COLO668 (cell line): ENCODE measurements at regions not wholly inside any gene's neighbourhood (a gene's known extent, or its start where the extent isn't known, plus 50 kb on each side); places are given as distances from the start of the nearest gene placed in this dataset.
"Not testable (repeated sequence)": the region's sequence is repeated elsewhere in the genome, so short reads cannot be mapped to it uniquely, and the experiment has no call there.

Source experiments
- DNase-seq: peaks from one replicate; lab custom pipeline; 2025; ENCODE audit not compliant: unreplicated experiment; lab: John Stamatoyannopoulos, UW

DNA sequence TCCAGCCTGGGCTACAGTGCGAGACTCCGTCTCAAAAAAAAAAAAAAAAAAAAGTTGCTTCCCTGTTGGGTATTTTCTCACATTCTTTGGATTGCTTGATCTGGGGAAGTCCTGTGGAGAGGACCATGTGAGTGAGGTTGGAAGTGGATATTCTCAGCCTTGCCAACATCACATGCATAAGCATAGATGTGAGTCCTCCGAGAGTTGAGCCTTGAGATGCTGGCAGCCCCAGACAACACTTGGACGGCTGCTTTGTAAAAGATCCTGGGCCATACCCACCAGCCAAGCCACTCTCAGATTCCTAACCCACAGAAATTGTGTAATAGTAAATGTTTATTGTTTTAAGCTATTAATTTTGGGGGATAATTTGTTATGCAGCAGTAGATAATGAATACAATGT, 1570.0 kb upstream of the GOT2 start:
- DNase-seq, result no peak

- no peak for DNase-seq
Measured at GRCh38 chr16:60302676-60303075, 1568.6 kb upstream of the GOT2 start.

DNA sequence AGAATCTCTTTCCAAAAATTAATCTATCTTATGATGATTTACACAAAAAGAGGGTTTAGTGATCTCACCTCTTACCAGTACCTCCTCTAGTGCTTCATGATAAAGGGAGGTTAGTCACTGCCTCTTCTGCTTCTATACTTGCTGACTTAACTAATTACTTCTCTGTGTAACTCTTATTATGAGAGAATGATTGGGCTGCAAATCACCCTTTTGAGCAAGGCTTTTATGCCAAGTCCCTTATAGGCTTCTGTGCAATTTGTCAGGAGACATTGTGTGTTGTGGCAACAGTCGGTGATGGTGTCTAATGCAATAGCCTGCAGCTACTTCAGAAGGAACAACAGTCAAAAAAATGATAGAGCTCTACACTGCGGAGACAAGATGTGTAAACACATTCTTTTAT, 1568.1 kb upstream of the GOT2 start:
- DNase-seq, result no peak

DNA sequence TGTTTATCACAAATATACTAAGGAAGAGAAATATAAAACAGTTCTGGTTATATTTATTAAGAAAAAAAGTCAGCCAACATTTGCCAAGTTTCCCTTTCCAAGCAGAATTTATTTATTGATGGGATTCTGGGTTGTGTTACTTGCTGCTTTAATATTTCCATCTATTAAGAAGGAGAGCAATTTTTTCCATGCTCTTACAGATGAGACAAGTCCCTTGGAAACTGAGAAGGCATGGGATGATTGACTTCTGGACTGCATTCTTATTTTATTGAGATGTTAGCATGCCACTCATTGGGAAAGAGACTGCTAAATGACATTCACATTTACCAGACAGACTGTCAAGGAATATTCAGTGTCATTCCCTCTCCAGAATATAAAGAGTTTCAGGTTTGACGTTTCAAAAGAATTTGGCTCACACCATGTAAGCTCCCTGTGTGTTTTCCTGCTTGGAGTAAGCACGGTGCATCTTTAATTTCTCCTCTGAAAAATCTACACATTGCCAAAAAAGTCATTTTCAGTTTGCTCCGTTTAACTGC, 1565.2 kb upstream of the GOT2 start:
- DNase-seq, result no peak

GRCh38 chr16:60295451-60295850, 1561.3 kb upstream of the GOT2 start:
- DNase-seq, result no peak

DNA sequence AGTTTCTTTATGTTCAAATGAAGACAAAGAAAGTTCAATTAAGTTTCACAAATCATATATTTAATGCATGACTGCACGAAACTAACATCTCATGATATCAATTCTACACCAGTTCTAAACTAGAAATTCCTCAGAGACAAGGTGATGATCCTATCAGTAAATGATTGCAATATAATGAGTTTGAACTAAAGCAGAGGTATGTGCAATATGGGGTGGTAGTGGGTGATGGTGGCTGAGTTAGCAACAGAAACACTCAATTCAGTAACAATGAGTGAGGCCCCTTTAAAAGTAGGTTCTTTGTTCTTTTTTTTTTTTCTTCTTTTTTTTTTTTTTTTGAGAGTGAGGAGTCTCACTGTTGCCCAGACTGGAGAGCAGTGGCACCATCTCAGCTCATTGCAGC, 1551.7 kb upstream of the GOT2 start:
- DNase-seq, result no peak

GRCh38 chr16:60279061-60279665, 1545.0 kb upstream of the GOT2 start:
- no peak for DNase-seq

DNA sequence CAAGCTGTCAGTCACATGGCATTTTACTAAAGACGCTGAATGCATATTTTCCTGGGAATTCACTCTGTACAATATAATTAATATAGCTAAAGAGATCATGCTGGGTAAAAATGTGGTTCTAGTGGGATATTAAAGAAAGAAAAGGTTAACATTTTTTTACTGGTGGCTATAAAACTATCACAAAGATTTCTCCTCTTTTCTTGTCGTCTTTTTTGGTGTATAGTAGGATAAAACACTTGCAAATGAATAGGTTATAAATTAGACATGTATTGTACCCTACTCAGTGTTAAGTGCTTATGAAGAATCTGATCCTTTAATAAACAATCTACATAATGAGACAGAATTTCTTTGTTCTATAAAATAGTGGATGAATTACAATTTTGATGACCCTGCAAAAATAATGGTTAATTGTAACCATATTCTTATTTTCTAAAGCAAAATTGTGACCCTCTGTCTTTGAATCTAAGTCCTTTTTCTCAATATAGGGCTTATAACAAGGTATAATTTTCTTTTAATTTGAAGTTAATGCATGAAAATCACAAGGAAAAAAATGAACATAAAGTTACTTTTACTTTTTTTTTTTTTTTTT, 1540.4 kb upstream of the GOT2 start:
- no peak for DNase-seq

GRCh38 chr16:60271781-60272180, 1537.7 kb upstream of the GOT2 start:
- no peak for DNase-seq

DNA sequence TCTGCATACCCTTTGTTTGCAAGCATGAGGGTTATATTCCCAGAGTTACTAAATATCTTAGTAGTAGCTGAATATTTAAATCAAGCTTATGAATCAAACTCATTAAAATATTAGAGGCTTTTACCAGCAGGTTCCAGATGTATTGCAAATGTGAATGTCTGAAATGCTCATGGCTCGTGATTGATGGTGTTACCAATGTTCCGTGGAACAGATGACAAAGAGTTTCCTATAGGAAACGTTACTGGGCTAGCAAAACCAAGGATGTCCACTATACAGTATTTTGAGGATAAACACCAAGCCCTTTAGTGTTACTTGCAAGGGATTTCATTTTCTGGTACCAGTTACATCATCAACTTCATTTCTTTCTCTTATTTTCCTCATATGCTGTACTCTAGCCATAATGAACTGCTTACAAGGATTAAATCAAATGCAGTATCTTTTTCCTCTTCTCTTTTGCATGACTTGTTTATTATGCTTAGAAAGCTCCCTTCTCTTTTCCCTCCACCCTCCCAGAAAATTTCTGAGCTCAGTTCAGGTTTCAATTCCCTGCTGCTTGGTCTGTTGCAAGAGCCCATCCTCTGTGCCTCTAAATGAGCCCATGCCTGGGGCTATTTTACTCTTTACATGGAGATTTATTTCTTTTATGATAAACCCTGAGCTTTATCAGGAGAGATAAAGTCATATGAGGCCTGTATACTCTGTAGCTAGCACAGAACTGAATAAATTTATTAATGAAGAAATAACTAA, 1537.1 kb upstream of the GOT2 start:
- no peak for DNase-seq

DNA sequence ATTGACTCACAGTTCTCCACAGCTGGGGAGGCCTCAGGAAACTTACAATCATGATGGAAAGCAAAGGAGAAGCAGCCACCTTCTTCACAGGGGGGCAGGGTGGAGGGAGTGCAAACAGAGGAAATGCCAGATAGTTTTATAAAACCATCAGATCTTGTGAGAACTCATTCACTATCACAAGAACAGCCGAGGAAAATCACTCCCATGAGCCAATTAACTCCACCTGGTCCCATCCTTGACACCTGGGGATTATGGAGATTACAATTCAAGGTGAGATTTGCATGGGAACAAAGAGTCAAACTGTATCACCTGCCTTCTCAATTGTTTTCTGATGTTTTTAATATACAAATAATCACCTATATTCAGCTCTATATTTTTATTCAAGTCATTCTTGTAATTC, 1527.3 kb upstream of the GOT2 start:
- DNase-seq, result no peak

DNA sequence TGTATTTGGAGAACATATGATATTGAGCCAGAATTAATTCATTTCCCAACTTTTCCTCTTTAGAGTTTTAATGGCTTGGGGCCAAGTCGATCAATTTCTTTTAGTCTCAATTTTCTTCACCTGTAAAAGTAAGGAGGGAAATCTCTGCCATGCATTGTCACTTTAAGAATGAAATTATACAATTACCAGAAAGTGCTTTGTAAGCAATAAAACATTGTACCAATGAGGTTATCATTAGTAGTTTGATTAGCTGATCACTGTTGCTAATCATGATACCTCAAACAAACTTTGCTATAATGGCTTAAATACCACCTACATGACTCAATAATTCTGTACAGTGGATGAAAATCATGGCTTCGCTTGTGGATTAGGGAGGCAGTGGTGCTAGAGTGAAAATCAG, 1525.8 kb upstream of the GOT2 start:
- no peak for DNase-seq

- no peak for DNase-seq
Measured at GRCh38 chr16:60246086-60246485, 1512.0 kb upstream of the GOT2 start.

DNA sequence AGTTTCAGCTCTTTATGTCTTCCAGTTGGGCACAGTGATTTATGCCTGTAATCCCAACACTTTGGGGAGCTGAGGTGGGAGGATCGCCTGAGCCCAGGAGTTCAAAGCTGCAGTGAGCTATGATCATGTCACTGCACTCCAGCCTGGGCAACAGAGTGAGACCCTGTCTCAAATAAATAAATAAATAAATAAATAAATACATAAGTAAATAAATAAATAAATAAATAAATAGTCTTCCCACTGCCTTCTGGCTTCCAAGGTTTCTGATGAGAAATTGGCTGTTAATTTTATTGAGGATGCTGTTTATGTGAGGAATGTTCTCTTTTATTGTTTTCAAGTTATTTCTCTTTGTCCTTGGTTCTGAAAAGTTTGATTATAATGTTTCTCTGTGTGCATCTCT, 1507.6 kb upstream of the GOT2 start:
- DNase-seq, result no peak

GRCh38 chr16:60230666-60231065, 1496.5 kb upstream of the GOT2 start:
- DNase-seq, result no peak

DNA sequence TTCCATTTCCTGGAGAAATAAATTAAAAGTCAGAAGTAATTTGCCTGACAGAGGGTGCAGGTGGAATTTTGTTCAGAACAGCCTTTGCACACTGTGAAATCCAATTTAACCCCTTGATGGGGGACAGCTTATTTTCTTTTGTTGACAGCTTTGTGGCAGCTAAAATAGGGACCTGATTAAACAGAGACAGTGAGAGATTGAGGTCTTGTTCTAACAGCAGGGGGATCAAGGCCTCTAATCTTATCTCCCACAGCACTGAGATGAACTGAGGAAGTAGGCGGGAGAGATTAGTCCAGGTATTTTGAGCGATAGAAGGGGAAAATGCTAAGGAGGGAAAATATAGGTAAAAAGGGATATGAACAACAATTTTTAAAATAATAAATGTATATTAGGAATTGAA, 1491.4 kb upstream of the GOT2 start:
- DNase-seq, result no peak

- no peak for DNase-seq
Measured at GRCh38 chr16:60217787-60218186, 1483.7 kb upstream of the GOT2 start.

DNA sequence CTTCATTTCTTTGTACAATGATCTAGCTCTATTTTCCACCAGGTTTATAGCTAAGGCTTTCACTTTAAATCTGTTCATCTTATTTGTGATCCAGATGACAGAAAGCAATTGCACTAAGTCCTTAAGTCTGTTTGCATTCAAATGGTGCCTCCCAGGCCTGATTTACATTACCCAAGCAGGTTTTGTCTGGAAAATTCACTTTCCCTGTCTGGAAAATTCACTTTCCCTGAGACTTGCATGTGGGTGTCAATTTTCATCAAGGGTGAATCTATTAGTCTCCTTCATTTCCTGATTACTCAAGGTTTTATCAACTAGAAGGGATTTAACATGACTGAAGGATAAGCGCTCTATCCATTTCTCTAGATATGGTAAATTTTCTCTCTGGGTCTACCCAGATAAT, 1480.2 kb upstream of the GOT2 start:
- DNase-seq, result no peak

- no peak for DNase-seq
Measured at GRCh38 chr16:60206516-60206915, 1472.4 kb upstream of the GOT2 start.

DNA sequence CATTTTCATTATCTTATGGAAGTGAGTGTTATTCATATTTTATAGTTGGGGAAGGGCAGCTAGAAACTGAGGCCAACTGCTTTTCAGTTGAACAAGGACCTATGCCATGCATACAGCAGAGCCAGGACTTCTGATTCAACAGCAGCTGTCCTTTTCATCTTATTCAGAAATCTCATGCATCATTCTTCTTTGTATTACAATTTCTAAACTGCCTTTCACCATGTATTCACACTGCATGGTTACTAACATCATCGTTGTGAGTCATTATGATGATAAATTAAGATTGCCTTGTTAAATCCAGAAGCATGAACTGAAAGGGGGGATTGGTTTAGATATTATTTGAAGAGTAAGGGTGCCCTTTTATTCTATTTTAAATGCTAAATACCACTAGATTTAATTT, 1470.1 kb upstream of the GOT2 start:
- DNase-seq, result no peak

DNA sequence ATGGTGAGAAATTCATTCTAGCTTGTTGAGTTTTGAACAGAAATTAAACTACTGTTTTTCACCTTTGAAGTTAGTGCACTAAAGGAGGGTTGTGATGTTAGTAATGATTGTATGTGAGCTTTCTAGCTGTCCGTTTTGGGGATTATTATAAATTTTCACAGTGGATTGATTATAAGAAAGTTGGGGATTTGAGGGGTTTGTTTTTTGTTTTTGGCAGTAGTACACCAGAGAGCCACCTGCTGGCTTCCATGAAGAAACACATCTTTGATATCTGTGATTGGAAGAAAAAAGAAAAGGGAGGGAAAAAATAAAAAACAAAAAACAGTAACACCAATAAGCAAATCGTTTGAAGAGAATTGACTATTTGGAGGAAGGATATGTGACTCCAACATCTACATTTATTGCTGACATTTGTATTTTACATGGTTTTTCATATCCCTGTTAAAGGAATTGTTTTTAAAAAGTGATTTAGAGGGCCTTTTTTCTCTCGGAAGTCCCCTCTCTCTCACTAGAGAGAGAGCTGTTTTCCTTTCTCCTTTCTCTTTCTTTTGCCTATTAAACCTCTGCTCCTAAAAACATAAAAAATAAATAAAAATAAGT, 1469.5 kb upstream of the GOT2 start:
- DNase-seq, result no peak

DNA sequence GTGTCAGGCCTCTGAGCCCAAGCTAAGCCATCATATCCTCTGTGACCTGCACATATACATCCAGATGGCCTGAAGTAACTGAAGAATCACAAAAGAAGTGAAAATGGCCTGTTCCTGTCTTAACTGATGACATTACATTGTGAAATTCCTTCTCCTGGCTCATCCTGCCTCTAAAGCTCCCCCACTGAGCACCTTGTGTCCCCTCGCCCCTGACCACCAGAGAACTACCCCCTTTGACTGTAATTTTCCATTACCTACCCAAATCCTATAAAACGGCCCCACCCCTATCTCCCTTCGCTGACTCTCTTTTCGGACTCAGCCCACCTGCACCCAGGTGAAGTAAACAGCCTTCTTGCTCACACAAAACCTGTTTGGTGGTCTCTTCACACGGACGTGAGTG, 1466.6 kb upstream of the GOT2 start:
- not testable (repeated sequence) for DNase-seq
